ENCODE measurements at regions not wholly inside any gene's neighbourhood (a gene's known extent, or its start where the extent isn't known, plus 50 kb on each side); places are given as distances from the start of the nearest gene placed in this dataset.

DNA sequence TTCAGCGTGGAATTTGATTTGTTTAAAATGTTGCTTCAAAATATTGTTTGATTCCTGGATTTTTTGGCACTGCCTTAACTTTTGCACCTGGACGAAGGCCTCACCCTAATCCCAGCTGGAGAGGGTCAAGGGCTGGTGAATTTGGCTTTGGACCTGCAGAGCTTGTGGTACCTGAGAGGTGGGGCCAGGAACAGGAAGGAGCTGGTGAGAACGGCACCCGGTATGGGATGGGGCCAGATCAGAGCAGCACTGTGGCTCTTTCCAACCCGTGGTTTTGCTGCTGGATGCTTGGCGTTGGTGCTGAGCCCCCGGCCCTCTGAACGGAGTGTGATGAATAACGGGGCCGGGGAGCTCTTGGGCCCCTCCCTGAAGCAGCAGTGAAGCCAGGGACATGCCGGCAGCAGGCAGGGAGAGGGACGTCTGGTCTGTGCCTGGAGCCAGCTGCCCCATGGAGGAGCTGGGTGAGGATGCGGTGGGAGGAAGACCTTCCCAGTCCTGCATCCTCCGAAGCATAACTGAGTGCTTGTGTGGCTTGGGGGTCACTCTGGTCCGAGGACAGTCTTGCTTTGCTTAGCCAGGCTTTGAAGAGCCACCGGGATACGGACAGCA lies 275.4 kb downstream of the SEC14L1 start:
- intact Hi-C loops (cut with DNase I, micrococcal nuclease) = no loop called here
- POLR2A ChIA-PET = interaction anchor here (0.8 to 18.6 kb wide), 14 partner anchors 9 to 55 kb away, joined by 3 to 368 read pairs (median 4); no protein-coding TSS in a partner anchor
- H3K36me3 Mint-ChIP-seq (ENCODE audit: low read depth) = peaks cover 49% of the 10 kb centered on the region
- peaks cover 43% of the 10 kb centered on the region for H3K36me3 ChIP-seq (ENCODE audit: insufficient read depth, low read length)
- CTCF ChIA-PET = interaction anchor here (0.6 to 5.7 kb wide), 6 partner anchors 8 to 714 kb away, joined by 3 to 33 read pairs (median 4); no protein-coding TSS in a partner anchor
- H3K27ac ChIP-seq (ENCODE audit: low read depth in 1 of 2, low read length in 2 of 2) = peak overlapping the region in 1 of 2 donors; percentile 34
- H3K4me3 Mint-ChIP-seq = peak overlapping the region; percentile 56
- no peak for TF ChIP-seq CTCF (IDR thresholded peaks at IDR 0.05)
- H3K27me3 ChIP-seq (ENCODE audit: control insufficient read depth in 1 of 2, insufficient read depth in 2 of 2, low read length in 2 of 2) = no peaks in the 10 kb centered on the region
- peaks cover 87% of the 10 kb centered on the region for H3K4me1 ChIP-seq (ENCODE audit: insufficient read depth, low read length)
- H3K4me1 Mint-ChIP-seq (ENCODE audit: low read depth) = peaks cover 68% of the 10 kb centered on the region
- ATAC-seq (ENCODE audit: poor library complexity) (peak; percentile 57), DNase-seq (peak in 1 of 14 experiments; percentile 57)
- H3K4me3 ChIP-seq (ENCODE audit: low read length) = no peak overlapping the region
- no peaks in the 10 kb centered on the region for H3K27me3 Mint-ChIP-seq
- no peaks in the 10 kb centered on the region for H3K9me3 Mint-ChIP-seq
- no peaks in the 10 kb centered on the region for H3K9me3 ChIP-seq (ENCODE audit: control insufficient read depth in 1 of 2, insufficient read depth in 1 of 2, low read length in 2 of 2)
- peak overlapping the region; percentile 85 for H3K27ac Mint-ChIP-seq

DNA sequence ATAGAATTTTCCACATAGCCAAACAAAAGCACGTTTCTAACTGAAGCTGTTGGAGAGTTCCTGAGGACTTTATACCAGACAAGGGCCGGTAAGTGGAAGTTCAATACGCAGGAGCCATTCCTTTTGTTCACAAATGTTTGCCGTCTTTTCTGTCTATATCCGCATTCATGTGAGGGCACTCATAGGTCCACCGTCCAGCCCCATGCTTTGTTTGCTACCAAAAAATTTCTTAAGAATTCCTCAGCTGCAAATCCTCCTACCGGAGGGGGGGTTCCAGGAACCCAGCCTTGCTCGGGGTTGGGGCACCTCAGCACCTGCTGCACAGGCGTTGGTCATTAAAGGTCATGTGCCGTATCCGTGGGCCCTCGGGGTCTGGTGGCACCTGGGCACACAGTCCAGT lies 276.8 kb downstream of the SEC14L1 start:
- Mint-ChIP-seq H3K36me3 (ENCODE audit: low read depth) (peaks cover 43% of the 10 kb centered on the region), H3K4me1 (ENCODE audit: low read depth) (peaks cover 71% of the 10 kb centered on the region), H3K27me3 (no peaks in the 10 kb centered on the region), H3K9me3 (no peaks in the 10 kb centered on the region), H3K27ac (peak overlapping the region; percentile 85), H3K4me3 (no peak overlapping the region)
- Histone ChIP-seq H3K4me1 (ENCODE audit: insufficient read depth, low read length) (peaks cover 87% of the 10 kb centered on the region), H3K4me3 (ENCODE audit: low read length) (no peak overlapping the region), H3K27ac (ENCODE audit: low read depth in 1 of 2, low read length in 2 of 2) (no peak overlapping the region), H3K27me3 (ENCODE audit: control insufficient read depth in 1 of 2, insufficient read depth in 2 of 2, low read length in 2 of 2) (no peaks in the 10 kb centered on the region), H3K9me3 (ENCODE audit: control insufficient read depth in 1 of 2, insufficient read depth in 1 of 2, low read length in 2 of 2) (no peaks in the 10 kb centered on the region), H3K36me3 (ENCODE audit: insufficient read depth, low read length) (peaks cover 42% of the 10 kb centered on the region)
- POLR2A ChIA-PET = interaction anchor here (1.5 to 18.6 kb wide), 2 partner anchors 12 to 27 kb away, joined by 4 to 368 read pairs; no protein-coding TSS in a partner anchor
- intact Hi-C loops (cut with DNase I, micrococcal nuclease) = no loop called here
- CTCF ChIA-PET = interaction anchor here (1.1 kb wide), 1 partner anchor 17 kb away, joined by 5 read pairs; no protein-coding TSS in a partner anchor
- no peak for DNase-seq
- ATAC-seq (ENCODE audit: poor library complexity) = no peak
- TF ChIP-seq CTCF (IDR thresholded peaks at IDR 0.05) = no peak

DNA sequence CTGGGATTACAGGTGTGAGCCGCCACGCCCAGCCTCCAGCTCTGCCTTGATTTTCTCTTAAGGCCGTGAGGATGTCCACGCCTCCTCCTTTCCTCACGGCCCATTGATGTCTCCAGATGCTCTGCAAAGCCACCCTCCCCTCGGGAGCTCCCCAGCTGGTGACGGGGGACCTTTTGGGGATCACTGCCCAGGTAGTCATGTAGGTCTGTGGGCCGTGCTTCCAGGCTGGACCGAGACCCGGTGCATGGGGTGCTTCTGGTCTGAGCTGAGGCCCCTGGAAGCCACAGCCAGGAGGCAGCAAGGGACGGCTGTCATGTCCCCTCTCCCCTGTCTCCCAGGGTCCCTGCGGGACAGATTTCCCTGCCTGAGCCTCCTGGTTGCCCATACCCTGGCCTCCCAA lies 277.8 kb downstream of the SEC14L1 start:
- peaks cover 33% of the 10 kb centered on the region for H3K36me3 Mint-ChIP-seq (ENCODE audit: low read depth)
- Histone ChIP-seq H3K27me3 (ENCODE audit: control insufficient read depth in 1 of 2, insufficient read depth in 2 of 2, low read length in 2 of 2) (no peaks in the 10 kb centered on the region), H3K4me3 (ENCODE audit: low read length) (no peak overlapping the region), H3K36me3 (ENCODE audit: insufficient read depth, low read length) (peaks cover 41% of the 10 kb centered on the region), H3K27ac (ENCODE audit: low read depth in 1 of 2, low read length in 2 of 2) (peak overlapping the region in 1 of 2 donors; percentile 15), H3K4me1 (ENCODE audit: insufficient read depth, low read length) (peaks cover 85% of the 10 kb centered on the region), H3K9me3 (ENCODE audit: control insufficient read depth in 1 of 2, insufficient read depth in 1 of 2, low read length in 2 of 2) (no peaks in the 10 kb centered on the region)
- H3K9me3 Mint-ChIP-seq = no peaks in the 10 kb centered on the region
- ChIA-PET POLR2A (interaction anchor here (1.0 to 18.6 kb wide), 4 partner anchors 10 to 36 kb away, joined by 3 to 368 read pairs (median 4); no protein-coding TSS in a partner anchor), CTCF (no interaction called here)
- H3K4me1 Mint-ChIP-seq (ENCODE audit: low read depth) = peaks cover 70% of the 10 kb centered on the region
- H3K27me3 Mint-ChIP-seq = no peaks in the 10 kb centered on the region
- no peak for DNase-seq
- no peak for TF ChIP-seq CTCF (IDR thresholded peaks at IDR 0.05)
- no peak for ATAC-seq (ENCODE audit: poor library complexity)
- no peak overlapping the region for H3K27ac Mint-ChIP-seq
- no peak overlapping the region for H3K4me3 Mint-ChIP-seq
- intact Hi-C loops (cut with DNase I, micrococcal nuclease) = no loop called here
